Left hindlimb (tissue), 1 donor: ENCODE measurements at regions not wholly inside any gene's neighbourhood (a gene's known extent, or its start where the extent isn't known, plus 50 kb on each side); places are given as distances from the start of the nearest gene placed in this dataset.

Experiments
- DNase-seq: peaks from one replicate; pipeline ENCODE4 v3.0.0-alpha.2; 2018

GRCh38 chr10:36688717-36689116 is 436.7 kb upstream of the ANKRD30A start:
- DNase-seq, result no peak

- DNase-seq, result no peak
These were observed 442.0 kb upstream of the ANKRD30A start for GRCh38 chr10:36683421-36683820.

GRCh38 chr10:36681751-36682632 is 443.4 kb upstream of the ANKRD30A start:
- no peak for DNase-seq

GRCh38 chr10:36679554-36679953 is 445.8 kb upstream of the ANKRD30A start:
- DNase-seq, result no peak

- DNase-seq, result no peak
These were observed 448.0 kb upstream of the ANKRD30A start for GRCh38 chr10:36677431-36677768.

GRCh38 chr10:36676756-36677430 is 448.5 kb upstream of the ANKRD30A start:
- DNase-seq, result no peak

- DNase-seq, result peak; percentile 42
These were observed 449.1 kb upstream of the ANKRD30A start for GRCh38 chr10:36676321-36676720.

- DNase-seq, result peak; percentile 33
These were observed 449.9 kb upstream of the ANKRD30A start for GRCh38 chr10:36675458-36675880.

- no peak for DNase-seq
These were observed 453.8 kb upstream of the ANKRD30A start for GRCh38 chr10:36671607-36672006.

- peak; percentile 37 for DNase-seq
These were observed 454.6 kb upstream of the ANKRD30A start for GRCh38 chr10:36670621-36671402.

- peak; percentile 51 for DNase-seq
These were observed 455.6 kb upstream of the ANKRD30A start for GRCh38 chr10:36669615-36670352.

- no peak for DNase-seq
These were observed 458.9 kb upstream of the ANKRD30A start for GRCh38 chr10:36666451-36666850.

- no peak for DNase-seq
These were observed 462.8 kb upstream of the ANKRD30A start for GRCh38 chr10:36662571-36662970.

GRCh38 chr10:36650274-36650673 is 475.1 kb upstream of the ANKRD30A start:
- no peak for DNase-seq

GRCh38 chr10:36647540-36647939 is 477.9 kb upstream of the ANKRD30A start:
- DNase-seq, result no peak

- no peak for DNase-seq
These were observed 484.8 kb upstream of the ANKRD30A start for GRCh38 chr10:36640626-36641025.

- DNase-seq, result no peak
These were observed 486.8 kb upstream of the ANKRD30A start for GRCh38 chr10:36638462-36639155.

GRCh38 chr10:36636879-36637278 is 488.5 kb upstream of the ANKRD30A start:
- no peak for DNase-seq

- DNase-seq, result no peak
These were observed 489.0 kb upstream of the ANKRD30A start for GRCh38 chr10:36636285-36636839.

- DNase-seq, result no peak
These were observed 490.5 kb upstream of the ANKRD30A start for GRCh38 chr10:36634916-36635315.

GRCh38 chr10:36630267-36630666 is 495.1 kb upstream of the ANKRD30A start:
- no peak for DNase-seq

GRCh38 chr10:36629476-36629875 is 495.9 kb upstream of the ANKRD30A start:
- no peak for DNase-seq
